NCI-H510A treated with DMSO at 0.1 percent for 48 hours (cell line): ENCODE measurements at regions not wholly inside any gene's neighbourhood (a gene's known extent, or its start where the extent isn't known, plus 50 kb on each side); places are given as distances from the start of the nearest gene placed in this dataset.

Experiments used
- DNase-seq: peaks from one replicate; lab custom pipeline; 2025; lab: John Stamatoyannopoulos, UW

GRCh38 chr1:63200676-63201075, 121.7 kb upstream of the FOXD3 start:
- DNase-seq, result no peak

- DNase-seq, result no peak
These were observed 118.7 kb upstream of the FOXD3 start for GRCh38 chr1:63203641-63204040.

- no peak for DNase-seq
These were observed 116.6 kb upstream of the FOXD3 start for GRCh38 chr1:63205776-63206175.

- DNase-seq, result no peak
These were observed 107.8 kb upstream of the FOXD3 start for GRCh38 chr1:63214553-63214952.

GRCh38 chr1:63223426-63223825, 98.9 kb upstream of the FOXD3 start:
- DNase-seq, result no peak

GRCh38 chr1:63230722-63231121, 91.6 kb upstream of the FOXD3 start:
- no peak for DNase-seq

- no peak for DNase-seq
These were observed 83.6 kb upstream of the FOXD3 start for GRCh38 chr1:63238721-63239120.

GRCh38 chr1:63245186-63245585, 77.2 kb upstream of the FOXD3 start:
- no peak for DNase-seq

GRCh38 chr1:63248216-63248615, 74.2 kb upstream of the FOXD3 start:
- no peak for DNase-seq

- DNase-seq, result no peak
These were observed 67.2 kb upstream of the FOXD3 start for GRCh38 chr1:63255153-63255552.

- no peak for DNase-seq
These were observed 60.5 kb upstream of the FOXD3 start for GRCh38 chr1:63261736-63262458.

GRCh38 chr1:63262459-63262770, 60.0 kb upstream of the FOXD3 start:
- DNase-seq, result no peak

- DNase-seq, result no peak
These were observed 58.2 kb upstream of the FOXD3 start for GRCh38 chr1:63264161-63264560.

GRCh38 chr1:63266857-63267256, 55.5 kb upstream of the FOXD3 start:
- DNase-seq, result no peak

- no peak for DNase-seq
These were observed 53.5 kb upstream of the FOXD3 start for GRCh38 chr1:63268876-63269275.

- DNase-seq, result no peak
These were observed 52.8 kb upstream of the FOXD3 start for GRCh38 chr1:63269571-63269970.
